Activated CD8-positive, alpha-beta memory T cell treated with anti-CD3 and anti-CD28 coated beads, Interleukin-2, amount 10 ng/mL, durations not matched to agents 7 days and 5 days (primary cell): ENCODE measurements at regions not wholly inside any gene's neighbourhood (a gene's known extent, or its start where the extent isn't known, plus 50 kb on each side); places are given as distances from the start of the nearest gene placed in this dataset.
"Not testable (repeated sequence)": the region's sequence is repeated elsewhere in the genome, so short reads cannot be mapped to it uniquely, and the experiment has no call there.

Source experiments
- ATAC-seq: fragments of 150-1000 bp; cut with Tn5 transposase; one replicate; pipeline ENCODE4 v1.10.0; 2021; ENCODE audit warnings: moderate library complexity
- CTCF ChIA-PET: fragments of 350-600 bp; sonication (Branson Sonifier 250); formaldehyde crosslinking; loops from one replicate; lab custom pipeline; 2021; ENCODE audit warnings: antibody characterized with exemption; lab: Charles Lee
- DNase-seq: peaks from one replicate; pipeline ENCODE4 v3.0.0-alpha.2; 2020
- H3K27ac Mint-ChIP-seq: one replicate; pipeline ENCODE4 v1.8.0; 2021; ENCODE audit warnings: mild to moderate bottlenecking, mixed read lengths
- H3K27me3 Mint-ChIP-seq: one replicate; pipeline ENCODE4 v1.8.0; 2021; ENCODE audit warnings: mixed read lengths
- H3K36me3 Mint-ChIP-seq: one replicate; pipeline ENCODE4 v1.8.0; 2021; ENCODE audit warnings: mild to moderate bottlenecking, mixed read lengths
- H3K4me1 Mint-ChIP-seq: one replicate; pipeline ENCODE4 v1.8.0; 2021; ENCODE audit warnings: mixed read lengths
- H3K4me3 Mint-ChIP-seq: one replicate; pipeline ENCODE4 v1.8.0; 2021; ENCODE audit warnings: mild to moderate bottlenecking, moderate library complexity, mixed read lengths
- H3K9me3 Mint-ChIP-seq: one replicate; pipeline ENCODE4 v1.8.0; 2022; ENCODE audit warnings: low read depth, mixed read lengths

GRCh38 chr1:25171013-25171412 lies 61.3 kb downstream of the SYF2 start:
- H3K4me3 Mint-ChIP-seq, DNase-seq, H3K9me3 Mint-ChIP-seq, H3K27ac Mint-ChIP-seq, ATAC-seq, H3K36me3 Mint-ChIP-seq, H3K4me1 Mint-ChIP-seq, H3K27me3 Mint-ChIP-seq: not testable (repeated sequence)
- CTCF ChIA-PET, result interaction anchor here (0.6 kb wide), 1 partner anchor 435 kb away, joined by 3 read pairs; no protein-coding TSS in a partner anchor

DNA sequence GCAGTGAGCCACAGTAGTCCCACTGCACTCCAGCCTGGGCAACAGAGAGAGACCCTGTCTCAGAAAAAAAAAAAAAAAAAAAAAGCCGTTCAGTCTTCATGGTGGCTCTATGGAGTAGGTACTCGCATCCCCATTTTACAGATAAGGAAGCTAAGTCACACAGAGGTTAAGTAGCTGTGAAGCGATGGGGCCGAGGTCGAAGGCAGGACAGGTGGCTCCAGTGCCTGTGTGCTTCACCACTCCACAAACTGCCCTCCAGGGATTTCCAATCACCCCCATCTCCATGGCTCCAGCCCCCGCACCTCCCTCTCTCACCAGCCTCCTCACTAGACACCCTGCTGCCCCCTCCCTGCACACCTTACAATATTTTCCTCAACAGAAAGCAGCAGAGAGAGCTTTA lies 61.9 kb downstream of the SYF2 start:
- Mint-ChIP-seq H3K27ac (no peak overlapping the region), H3K9me3 (no peaks in the 10 kb centered on the region), H3K27me3 (no peaks in the 10 kb centered on the region), H3K4me3 (no peak overlapping the region), H3K36me3 (no peaks in the 10 kb centered on the region), H3K4me1 (no peaks in the 10 kb centered on the region)
- ATAC-seq, result no peak
- CTCF ChIA-PET, result interaction anchor here (0.6 kb wide), 1 partner anchor 435 kb away, joined by 3 read pairs; no protein-coding TSS in a partner anchor
- peak; percentile 9 for DNase-seq

- H3K36me3 Mint-ChIP-seq, result no peaks in the 10 kb centered on the region
- ATAC-seq, result no peak
- no peaks in the 10 kb centered on the region for H3K4me1 Mint-ChIP-seq
- CTCF ChIA-PET, result no interaction called here
- H3K9me3 Mint-ChIP-seq, result no peaks in the 10 kb centered on the region
- peak; percentile 14 for DNase-seq
- no peak overlapping the region for H3K27ac Mint-ChIP-seq
- no peak overlapping the region for H3K4me3 Mint-ChIP-seq
- H3K27me3 Mint-ChIP-seq, result peaks cover 4% of the 10 kb centered on the region
Observed at GRCh38 chr1:25169610-25170009, 62.7 kb downstream of the SYF2 start.

GRCh38 chr1:25169168-25169567 lies 63.1 kb downstream of the SYF2 start:
- Mint-ChIP-seq H3K4me3 (no peak overlapping the region), H3K9me3 (no peaks in the 10 kb centered on the region), H3K4me1 (no peaks in the 10 kb centered on the region), H3K36me3 (no peaks in the 10 kb centered on the region), H3K27ac (no peak overlapping the region), H3K27me3 (peaks cover 6% of the 10 kb centered on the region)
- DNase-seq (no peak), ATAC-seq (no peak)
- CTCF ChIA-PET, result no interaction called here

DNA sequence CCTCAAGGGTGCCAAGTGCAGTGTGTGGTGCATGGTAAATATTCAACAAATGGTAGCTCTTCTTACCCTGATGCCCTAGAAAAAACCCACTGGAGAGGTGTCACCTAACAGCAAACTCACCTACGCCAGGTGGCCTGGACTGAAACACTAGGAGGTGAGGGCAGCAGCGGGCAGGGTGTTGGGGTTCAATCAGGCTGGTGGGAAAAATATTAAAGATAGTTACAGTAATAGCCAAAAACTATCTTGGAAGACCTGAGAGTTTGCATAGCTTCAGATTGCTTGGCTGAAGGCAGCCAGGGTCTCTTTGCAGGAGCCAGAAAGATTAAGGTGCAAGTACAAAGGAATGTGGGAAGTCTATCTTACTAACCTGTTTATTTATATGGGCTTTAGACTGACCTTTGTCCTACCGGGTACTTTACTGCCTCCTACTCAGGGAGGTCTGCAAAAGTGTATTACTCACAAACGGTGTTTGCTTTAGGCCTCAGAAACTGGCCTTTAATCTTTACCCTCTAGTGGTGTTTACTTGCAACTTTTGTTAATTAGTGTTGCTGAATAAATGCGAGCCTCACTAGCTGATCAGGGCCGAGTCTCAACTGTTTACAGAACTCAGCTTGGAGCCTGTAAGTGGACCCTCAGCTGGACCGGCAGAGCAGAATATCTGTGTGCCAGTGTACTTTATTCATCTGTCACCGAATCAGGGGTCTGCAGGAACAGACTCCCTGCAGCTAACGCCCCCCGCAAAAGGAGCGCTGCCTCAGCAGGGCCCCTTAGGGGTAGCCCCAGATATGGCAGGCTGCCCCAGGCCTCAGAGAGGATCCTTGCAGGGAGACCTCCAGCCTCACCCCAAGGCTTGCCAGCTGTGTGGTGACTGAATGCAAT lies 63.9 kb downstream of the SYF2 start:
- Mint-ChIP-seq H3K36me3 (no peaks in the 10 kb centered on the region), H3K27ac (no peak overlapping the region), H3K4me1 (no peaks in the 10 kb centered on the region), H3K27me3 (peaks cover 9% of the 10 kb centered on the region), H3K4me3 (no peak overlapping the region), H3K9me3 (no peaks in the 10 kb centered on the region)
- ATAC-seq, result no peak
- DNase-seq, result peak; percentile 31
- CTCF ChIA-PET, result no interaction called here

DNA sequence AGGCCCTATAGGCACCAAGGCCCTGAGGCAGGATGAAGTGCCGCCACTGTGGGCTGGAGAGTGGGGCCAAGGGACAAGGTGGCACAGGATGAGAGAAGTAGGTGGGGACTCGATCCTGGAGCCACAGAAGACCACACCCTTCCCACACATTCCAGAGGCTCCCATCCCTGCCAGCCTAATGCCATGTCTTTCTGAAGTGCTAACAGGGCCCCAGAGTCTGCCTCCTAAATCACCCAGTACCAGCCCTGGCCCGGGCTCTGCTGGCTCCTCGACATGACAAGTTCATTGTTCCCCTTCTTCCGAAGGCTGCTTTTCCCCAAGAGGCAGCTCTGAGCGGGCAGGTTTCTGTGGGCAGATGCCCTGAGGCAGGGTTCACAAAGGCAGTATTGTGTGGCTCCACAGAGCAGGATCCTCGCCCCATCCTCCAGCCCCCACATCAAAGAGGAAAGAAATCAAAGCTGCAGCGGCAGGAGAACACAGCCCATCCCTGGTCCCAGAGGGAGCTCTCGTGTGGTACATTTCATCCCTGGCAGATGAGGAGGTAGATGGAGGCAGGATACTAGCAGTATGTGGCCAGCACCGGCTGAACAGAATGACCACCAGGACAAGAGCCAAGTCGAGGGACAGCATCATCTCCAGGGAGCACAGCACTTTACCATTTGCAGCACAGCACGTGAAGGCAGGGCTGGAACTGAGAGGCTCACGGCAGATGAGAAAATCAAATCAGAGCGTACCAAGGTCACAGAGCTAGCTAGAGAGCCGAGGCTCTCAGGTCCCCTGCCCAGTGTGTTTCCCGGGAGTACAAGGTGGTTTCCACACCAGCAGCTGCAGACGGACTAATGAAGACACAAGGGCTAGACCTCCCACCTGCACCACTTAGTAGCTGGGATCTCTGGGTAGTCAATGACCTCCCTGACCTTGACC lies 64.8 kb downstream of the SYF2 start:
- ATAC-seq (no peak), DNase-seq (no peak)
- Mint-ChIP-seq H3K4me3 (no peak overlapping the region), H3K4me1 (no peaks in the 10 kb centered on the region), H3K27ac (no peak overlapping the region), H3K27me3 (peaks cover 15% of the 10 kb centered on the region), H3K9me3 (no peaks in the 10 kb centered on the region), H3K36me3 (no peaks in the 10 kb centered on the region)
- CTCF ChIA-PET, result no interaction called here

GRCh38 chr1:25166847-25167246 lies 65.5 kb downstream of the SYF2 start:
- CTCF ChIA-PET, result no interaction called here
- no peak for ATAC-seq
- H3K9me3 Mint-ChIP-seq, result no peaks in the 10 kb centered on the region
- H3K4me3 Mint-ChIP-seq, result no peak overlapping the region
- no peak overlapping the region for H3K27ac Mint-ChIP-seq
- no peaks in the 10 kb centered on the region for H3K36me3 Mint-ChIP-seq
- DNase-seq, result no peak
- H3K4me1 Mint-ChIP-seq, result no peaks in the 10 kb centered on the region
- H3K27me3 Mint-ChIP-seq, result peaks cover 22% of the 10 kb centered on the region

DNA sequence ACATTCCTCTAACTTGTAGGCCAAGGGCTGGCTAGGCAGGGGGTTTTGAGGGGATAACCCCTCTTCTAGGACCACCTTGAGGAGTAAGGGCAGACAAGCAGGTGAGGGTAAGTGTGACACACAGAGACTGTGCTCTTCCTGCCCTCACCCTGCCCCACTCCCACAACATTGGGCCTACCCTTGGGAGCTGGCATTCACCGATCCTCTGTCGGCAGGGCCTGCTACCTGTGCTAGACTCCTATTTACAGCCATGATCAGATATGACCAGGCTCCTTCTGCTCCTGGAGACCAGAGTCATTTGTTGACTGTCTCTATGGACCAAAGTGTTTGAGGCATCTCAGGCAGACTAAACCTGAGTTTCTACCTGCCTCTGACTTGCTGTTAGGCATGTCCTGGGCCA lies 68.3 kb downstream of the SYF2 start:
- Mint-ChIP-seq H3K27ac (no peak overlapping the region), H3K36me3 (no peaks in the 10 kb centered on the region), H3K4me1 (no peaks in the 10 kb centered on the region), H3K27me3 (peaks cover 42% of the 10 kb centered on the region), H3K4me3 (no peak overlapping the region), H3K9me3 (no peaks in the 10 kb centered on the region)
- CTCF ChIA-PET, result no interaction called here
- no peak for ATAC-seq
- DNase-seq, result no peak

DNA sequence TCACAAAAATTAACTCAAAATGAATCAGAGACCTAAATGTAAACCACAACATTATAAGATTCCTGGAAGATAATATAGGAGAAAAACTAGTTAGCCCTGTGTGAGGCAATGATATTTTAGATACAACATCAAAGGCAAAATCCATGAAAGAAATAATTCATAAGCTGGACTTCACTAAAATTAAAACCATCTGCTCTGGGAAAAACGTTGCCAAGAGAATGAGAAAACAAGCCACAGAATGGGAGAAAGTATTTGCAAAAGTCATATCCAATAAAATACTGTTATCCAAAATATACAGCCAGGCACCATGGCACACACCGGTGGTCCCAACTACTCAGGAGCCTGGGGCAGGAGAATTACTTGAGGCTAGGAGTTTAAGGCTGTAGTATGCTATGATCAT lies 70.3 kb downstream of the SYF2 start:
- Mint-ChIP-seq H3K4me1 (no peaks in the 10 kb centered on the region), H3K4me3 (no peak overlapping the region), H3K36me3 (no peaks in the 10 kb centered on the region), H3K27me3 (peaks cover 60% of the 10 kb centered on the region), H3K27ac (no peak overlapping the region), H3K9me3 (no peaks in the 10 kb centered on the region)
- no peak for DNase-seq
- CTCF ChIA-PET, result no interaction called here
- no peak for ATAC-seq

DNA sequence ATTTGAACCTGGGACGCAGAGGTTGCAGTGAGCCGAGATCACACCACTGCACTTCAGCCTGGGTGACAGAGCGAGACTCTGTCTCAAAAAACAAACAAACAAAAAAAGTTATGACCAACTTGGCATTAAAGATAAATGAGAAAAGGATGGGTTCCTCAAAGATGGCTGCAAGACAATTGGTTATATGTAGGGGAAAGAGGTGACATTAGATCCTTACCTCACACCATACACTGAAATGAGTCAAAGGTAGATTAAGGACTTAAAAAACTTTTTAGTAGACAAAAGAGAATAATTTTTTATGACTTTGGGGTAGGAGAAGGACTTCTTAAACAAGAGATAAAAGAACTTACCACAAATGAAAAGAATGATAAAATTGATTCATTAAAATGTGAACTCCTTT lies 74.5 kb downstream of the SYF2 start:
- H3K27ac Mint-ChIP-seq, result no peak overlapping the region
- CTCF ChIA-PET, result no interaction called here
- ATAC-seq (no peak), DNase-seq (no peak)
- no peaks in the 10 kb centered on the region for H3K9me3 Mint-ChIP-seq
- H3K4me3 Mint-ChIP-seq, result no peak overlapping the region
- no peaks in the 10 kb centered on the region for H3K4me1 Mint-ChIP-seq
- no peaks in the 10 kb centered on the region for H3K36me3 Mint-ChIP-seq
- H3K27me3 Mint-ChIP-seq, result peaks cover 74% of the 10 kb centered on the region

- Mint-ChIP-seq H3K27ac (no peak overlapping the region), H3K27me3 (peaks cover 74% of the 10 kb centered on the region), H3K9me3 (no peaks in the 10 kb centered on the region), H3K36me3 (no peaks in the 10 kb centered on the region), H3K4me1 (peaks cover 5% of the 10 kb centered on the region), H3K4me3 (no peak overlapping the region)
- DNase-seq (no peak), ATAC-seq (no peak)
- CTCF ChIA-PET, result interaction anchor here (1.2 kb wide), 1 partner anchor 14 kb away, joined by 3 read pairs; no protein-coding TSS in a partner anchor
Observed at GRCh38 chr1:25150985-25151495, 81.3 kb downstream of the SYF2 start.

GRCh38 chr1:25148673-25149300 lies 83.5 kb downstream of the SYF2 start:
- H3K27me3 Mint-ChIP-seq, result peaks cover 65% of the 10 kb centered on the region
- H3K4me1 Mint-ChIP-seq, result peaks cover 5% of the 10 kb centered on the region
- no peak overlapping the region for H3K27ac Mint-ChIP-seq
- ATAC-seq (peak; percentile 64), DNase-seq (peak; percentile 51)
- CTCF ChIA-PET, result interaction anchor here (0.7 to 2.9 kb wide), 11 partner anchors 13 to 998 kb away, joined by 3 to 28 read pairs (median 3); no protein-coding TSS in a partner anchor
- no peak overlapping the region for H3K4me3 Mint-ChIP-seq
- no peaks in the 10 kb centered on the region for H3K9me3 Mint-ChIP-seq
- no peaks in the 10 kb centered on the region for H3K36me3 Mint-ChIP-seq

GRCh38 chr1:25146451-25146855 lies 85.8 kb downstream of the SYF2 start:
- ATAC-seq, result no peak
- CTCF ChIA-PET, result interaction anchor here (1.7 kb wide), 1 partner anchor 10 kb away, joined by 4 read pairs; no protein-coding TSS in a partner anchor

More at GRCh38 chr1:25146451-25146855, 85.8 kb downstream of the SYF2 start:
- peaks cover 5% of the 10 kb centered on the region for H3K4me1 Mint-ChIP-seq
- H3K4me3 Mint-ChIP-seq, result no peak overlapping the region
- no peak overlapping the region for H3K27ac Mint-ChIP-seq
- H3K36me3 Mint-ChIP-seq, result no peaks in the 10 kb centered on the region
- H3K27me3 Mint-ChIP-seq, result peaks cover 64% of the 10 kb centered on the region
- H3K9me3 Mint-ChIP-seq, result no peaks in the 10 kb centered on the region
- DNase-seq, result no peak
